SK-N-MC (cell line): ENCODE measurements at regions not wholly inside any gene's neighbourhood (a gene's known extent, or its start where the extent isn't known, plus 50 kb on each side); places are given as distances from the start of the nearest gene placed in this dataset.

ENCODE experiments used
- EZH2 ChIP-seq: fragments of 200-600 bp; sonication (generic); IDR thresholded peaks from one replicate; pipeline ENCODE4 v1.6.1; 2017; ENCODE audit warnings: antibody characterized with exemption
- POLR2AphosphoS5 ChIP-seq: IDR thresholded peaks from 2 replicates; pipeline ENCODE4 v1.6.1; 2012; ENCODE audit warnings: mild to moderate bottlenecking, low read depth, low read length, borderline replicate concordance

GRCh38 chr17:77733576-77734296 is 224.8 kb upstream of the TNRC6C start:
- TF ChIP-seq POLR2AphosphoS5: no peak
- TF ChIP-seq EZH2: no peak
